HepG2 (cell line): ENCODE measurements at regions not wholly inside any gene's neighbourhood (a gene's known extent, or its start where the extent isn't known, plus 50 kb on each side); places are given as distances from the start of the nearest gene placed in this dataset.

Experiments used
- ATAD3A ChIP-seq: sonication (generic); formaldehyde crosslinking; IDR thresholded peaks from 2 replicates; pipeline ENCODE4 v1.4.0; 2020; ENCODE audit warnings: missing genetic modification reagents
- CTCF ChIP-seq: sonication (generic); formaldehyde crosslinking; IDR thresholded peaks from 2 replicates; pipeline ENCODE4 v1.5.0; 2020; ENCODE audit warnings: mild to moderate bottlenecking, missing genetic modification reagents, moderate library complexity
- ESRRA ChIP-seq: sonication (generic); formaldehyde crosslinking; IDR thresholded peaks from 2 replicates; pipeline ENCODE4 v1.5.1; 2020; ENCODE audit warnings: mild to moderate bottlenecking, low read depth, missing genetic modification reagents
- GABPA ChIP-seq, 2 experiments: IDR thresholded peaks; 2 replicates each; pipeline ENCODE4 v1.6.1; 2011 to 2016; ENCODE audit warnings: low read depth in 2 of 2, low read length in 1 of 2, missing biosample characterization in 1 of 2, missing genetic modification characterization in 1 of 2
- SNAPC4 ChIP-seq: sonication (generic); formaldehyde crosslinking; IDR thresholded peaks from 2 replicates; pipeline ENCODE4 v1.4.0; 2020; ENCODE audit warnings: mild to moderate bottlenecking, missing genetic modification reagents
- TAF15 ChIP-seq: fragments of 200-400 bp; formaldehyde crosslinking; IDR thresholded peaks from one replicate; pipeline ENCODE4 v1.6.1; 2018; ENCODE audit warnings: mild to moderate bottlenecking, low read depth, low read length; ENCODE audit not compliant: poor library complexity, severe bottlenecking
- ZFX ChIP-seq: sonication (generic); formaldehyde crosslinking; IDR thresholded peaks from 2 replicates; pipeline ENCODE4 v1.4.0; 2020; ENCODE audit warnings: mild to moderate bottlenecking, low read depth, missing genetic modification reagents, moderate library complexity

GRCh38 chr6:68139130-68139529 lies 496.0 kb upstream of the ADGRB3 start:
- TF ChIP-seq ZFX (CRISPR knock-in tag) = no peak
- no peak for TF ChIP-seq ATAD3A (CRISPR knock-in tag)
- TF ChIP-seq ESRRA = no peak
- no peak for TF ChIP-seq CTCF
- no peak for TF ChIP-seq GABPA (IDR thresholded peaks at IDR 0.05; ENCODE audit: low read depth, low read length)
- TF ChIP-seq GABPA (CRISPR knock-in tag; IDR thresholded peaks at IDR 0.05; ENCODE audit: low read depth) = no peak
- no peak for TF ChIP-seq SNAPC4 (CRISPR knock-in tag)
- no peak for TF ChIP-seq TAF15
